ELF-1 (cell line): ENCODE measurements at regions not wholly inside any gene's neighbourhood (a gene's known extent, or its start where the extent isn't known, plus 50 kb on each side); places are given as distances from the start of the nearest gene placed in this dataset.
A peak's percentile ranks its signal among the peaks of the same experiment; 100 is the strongest.

Source experiments
- DNase-seq: peaks from one replicate; pipeline ENCODE4 v3.0.0-alpha.2; 2016; ENCODE audit warnings: low read depth, low spot score

GRCh38 chr22:49100316-49100715, 727.4 kb downstream of the BRD1 start:
- no peak for DNase-seq

- no peak for DNase-seq
These were observed 728.1 kb downstream of the BRD1 start for GRCh38 chr22:49099496-49100124.

- no peak for DNase-seq
These were observed 728.6 kb downstream of the BRD1 start for GRCh38 chr22:49099089-49099488.

- no peak for DNase-seq
These were observed 729.7 kb downstream of the BRD1 start for GRCh38 chr22:49097966-49098365.

- DNase-seq, result no peak
These were observed 730.3 kb downstream of the BRD1 start for GRCh38 chr22:49097171-49097925.

GRCh38 chr22:49096476-49096875, 731.2 kb downstream of the BRD1 start:
- DNase-seq, result no peak

- peak; percentile 17 for DNase-seq
These were observed 732.3 kb downstream of the BRD1 start for GRCh38 chr22:49095366-49095765.

GRCh38 chr22:49094858-49095257, 732.8 kb downstream of the BRD1 start:
- no peak for DNase-seq

- DNase-seq, result no peak
These were observed 733.5 kb downstream of the BRD1 start for GRCh38 chr22:49094151-49094550.

- DNase-seq, result no peak
These were observed 734.3 kb downstream of the BRD1 start for GRCh38 chr22:49093192-49093880.

- DNase-seq, result no peak
These were observed 735.0 kb downstream of the BRD1 start for GRCh38 chr22:49092716-49093115.

GRCh38 chr22:49091917-49092545, 735.6 kb downstream of the BRD1 start:
- no peak for DNase-seq

GRCh38 chr22:49091451-49091850, 736.2 kb downstream of the BRD1 start:
- no peak for DNase-seq

- DNase-seq, result no peak
These were observed 736.9 kb downstream of the BRD1 start for GRCh38 chr22:49090853-49091135.

GRCh38 chr22:49090061-49090852, 737.4 kb downstream of the BRD1 start:
- no peak for DNase-seq

- no peak for DNase-seq
These were observed 738.6 kb downstream of the BRD1 start for GRCh38 chr22:49088801-49089791.

- DNase-seq, result no peak
These were observed 739.7 kb downstream of the BRD1 start for GRCh38 chr22:49087716-49088601.

GRCh38 chr22:49087198-49087597, 740.5 kb downstream of the BRD1 start:
- no peak for DNase-seq

GRCh38 chr22:49086606-49087157, 741.0 kb downstream of the BRD1 start:
- no peak for DNase-seq
